Thyroid gland (tissue), 4 donors: ENCODE measurements at regions not wholly inside any gene's neighbourhood (a gene's known extent, or its start where the extent isn't known, plus 50 kb on each side); places are given as distances from the start of the nearest gene placed in this dataset.

Source experiments
- DNase-seq, 2 donors: peaks; one replicate each; pipeline ENCODE4 v3.0.0-alpha.2; 2019
- H3K27ac ChIP-seq, 3 donors: fragments of 200-600 bp; sonication (generic); 1 replicate in 2 of 3; 2 replicates in 1 of 3; pipeline ENCODE4 v1.5.1; 2016 to 2019; ENCODE audit warnings: mild to moderate bottlenecking in 1 of 3, moderate library complexity in 1 of 3
- H3K27me3 ChIP-seq: fragments of 200-600 bp; sonication (generic); one replicate; pipeline ENCODE4 v1.5.1; 2019
- H3K36me3 ChIP-seq, 2 donors: fragments of 200-600 bp; sonication (generic); one replicate each; pipeline ENCODE4 v1.5.1; 2016 to 2019
- H3K4me1 ChIP-seq, 2 donors: fragments of 200-600 bp; sonication (generic); one replicate each; pipeline ENCODE4 v1.5.1; 2017 to 2019
- H3K4me3 ChIP-seq, 3 donors: fragments of 200-600 bp; sonication (generic); replicated peaks in 1 of 3; 1 replicate in 2 of 3; 2 replicates in 1 of 3; pipeline ENCODE4 v1.5.1; 2016; ENCODE audit warnings: mild to moderate bottlenecking in 1 of 3
- H3K9me3 ChIP-seq: fragments of 200-600 bp; sonication (generic); one replicate; pipeline ENCODE4 v1.5.1; 2017
- CTCF ChIP-seq, 6 experiments: fragments of 200-600 bp in 3 of 6; fragments of 450-650 bp in 3 of 6; sonication (generic) in 3 of 6; IDR thresholded peaks; one replicate each; pipeline ENCODE4 v1.5.1; 2016 to 2019; ENCODE audit warnings: antibody characterized with exemption in 6 of 6, mild to moderate bottlenecking in 2 of 6, inconsistent platforms in 1 of 6, moderate library complexity in 1 of 6
- POLR2A ChIP-seq, 2 donors: fragments of 450-650 bp; IDR thresholded peaks; one replicate each; pipeline ENCODE4 v1.6.1; 2017; ENCODE audit warnings: antibody characterized with exemption in 2 of 2, mild to moderate bottlenecking in 2 of 2, moderate library complexity in 1 of 2
- WGBS, 2 donors: methylation state at CpG; one replicate each; pipeline ENCODE4 v1.1.5; 2017; 5-methylcytosine and 5-hydroxymethylcytosine counted together
- intact Hi-C: fragments of 100-400 bp; cut with DNase I; formaldehyde crosslinking; loops from one replicate; pipeline ENCODE4 v1.15.1; 2023

GRCh38 chr12:97283297-97283696 lies 179.3 kb upstream of the RMST start:
- no peak for DNase-seq
- Histone ChIP-seq H3K27me3 (no peaks in the 10 kb centered on the region), H3K9me3 (no peaks in the 10 kb centered on the region), H3K27ac (no peak overlapping the region), H3K4me3 (no peak overlapping the region), H3K4me1 (no peaks in the 10 kb centered on the region), H3K36me3 (no peaks in the 10 kb centered on the region)
- TF ChIP-seq POLR2A (IDR thresholded peaks at IDR 0.05) = no peak
- no peak for TF ChIP-seq CTCF (IDR thresholded peaks at IDR 0.05)
- intact Hi-C loops = no loop called here
- 83 to 90% methylated on average over 8 of the region's 8 CpGs for WGBS, 2 donors

GRCh38 chr12:97288531-97288930 lies 174.1 kb upstream of the RMST start:
- intact Hi-C loops = no loop called here
- Histone ChIP-seq H3K4me3 (no peak overlapping the region), H3K4me1 (no peaks in the 10 kb centered on the region), H3K36me3 (no peaks in the 10 kb centered on the region), H3K27me3 (no peaks in the 10 kb centered on the region), H3K9me3 (no peaks in the 10 kb centered on the region), H3K27ac (no peak overlapping the region)
- WGBS, 2 donors = 84 to 88% methylated on average over 3 of the region's 3 CpGs
- no peak for DNase-seq
- no peak for TF ChIP-seq POLR2A (IDR thresholded peaks at IDR 0.05)
- no peak for TF ChIP-seq CTCF (IDR thresholded peaks at IDR 0.05)

- no peaks in the 10 kb centered on the region for H3K4me1 ChIP-seq
- H3K36me3 ChIP-seq = no peaks in the 10 kb centered on the region
- H3K4me3 ChIP-seq = no peak overlapping the region
- WGBS, 2 donors = 86 to 89% methylated on average over 3 of the region's 3 CpGs
- no peaks in the 10 kb centered on the region for H3K27me3 ChIP-seq
- no peak overlapping the region for H3K27ac ChIP-seq
- intact Hi-C loops = loop anchor here (10.0 kb wide), 1 partner anchor 708 kb away; no protein-coding TSS in a partner anchor
- no peak for TF ChIP-seq POLR2A (IDR thresholded peaks at IDR 0.05)
- TF ChIP-seq CTCF (IDR thresholded peaks at IDR 0.05) = no peak
- DNase-seq = no peak
- H3K9me3 ChIP-seq = no peaks in the 10 kb centered on the region
These were observed 170.0 kb upstream of the RMST start for GRCh38 chr12:97292588-97292987.

- intact Hi-C loops = loop anchor here (10.0 kb wide), 1 partner anchor 709 kb away; no protein-coding TSS in a partner anchor
- Histone ChIP-seq H3K27me3 (no peaks in the 10 kb centered on the region), H3K4me3 (no peak overlapping the region), H3K4me1 (no peaks in the 10 kb centered on the region), H3K9me3 (no peaks in the 10 kb centered on the region), H3K27ac (no peak overlapping the region), H3K36me3 (no peaks in the 10 kb centered on the region)
- WGBS, 2 donors = 91 to 92% methylated on average over 1 of the region's 1 CpG
- TF ChIP-seq POLR2A (IDR thresholded peaks at IDR 0.05) (no peak), CTCF (IDR thresholded peaks at IDR 0.05) (no peak)
- DNase-seq = no peak
These were observed 169.1 kb upstream of the RMST start for GRCh38 chr12:97293541-97293940.

- no peak for TF ChIP-seq POLR2A (IDR thresholded peaks at IDR 0.05)
- no peak for TF ChIP-seq CTCF (IDR thresholded peaks at IDR 0.05)
- Histone ChIP-seq H3K4me3 (no peak overlapping the region), H3K9me3 (no peaks in the 10 kb centered on the region), H3K27ac (no peak overlapping the region), H3K4me1 (no peaks in the 10 kb centered on the region), H3K27me3 (no peaks in the 10 kb centered on the region), H3K36me3 (no peaks in the 10 kb centered on the region)
- intact Hi-C loops = loop anchor here (5.0 to 10.0 kb wide), 2 partner anchors 318 to 715 kb away; no protein-coding TSS in a partner anchor
- no peak for DNase-seq
- 81 to 82% methylated on average over 5 of the region's 5 CpGs for WGBS, 2 donors
These were observed 162.8 kb upstream of the RMST start for GRCh38 chr12:97299847-97300246.
